Small intestine (tissue), 7 donors: ENCODE measurements at regions not wholly inside any gene's neighbourhood (a gene's known extent, or its start where the extent isn't known, plus 50 kb on each side); places are given as distances from the start of the nearest gene placed in this dataset.

Experiments
- DNase-seq, 2 donors: peaks; one replicate each; pipeline versions ENCODE4 v3.0.0 to v3.0.0-alpha.2; 2013
- FAIRE-seq: peaks from 2 replicates; lab custom pipeline; 2012; peaks lifted over from hg19 to GRCh38; lab: Jason Lieb, UNC
- H3K27ac ChIP-seq, 3 donors: one replicate each; pipeline ENCODE4 v1.5.1; 2013; ENCODE audit warnings: low read length in 2 of 3, mild to moderate bottlenecking in 2 of 3, control low read depth in 1 of 3, inconsistent platforms in 1 of 3, low read depth in 1 of 3, moderate library complexity in 1 of 3
- H3K27me3 ChIP-seq, 3 donors: one replicate each; pipeline ENCODE4 v1.6.1; 2013; ENCODE audit warnings: low read length in 3 of 3, inconsistent platforms in 1 of 3; ENCODE audit not compliant: control insufficient read depth in 3 of 3, insufficient read depth in 3 of 3
- H3K36me3 ChIP-seq, 3 donors: one replicate each; pipeline ENCODE4 v1.6.1; 2013; ENCODE audit warnings: low read length in 3 of 3, inconsistent platforms in 1 of 3, low read depth in 1 of 3, mild to moderate bottlenecking in 1 of 3, moderate library complexity in 1 of 3; ENCODE audit not compliant: control insufficient read depth in 3 of 3, insufficient read depth in 2 of 3
- H3K4me1 ChIP-seq, 3 donors: one replicate each; pipeline ENCODE4 v1.6.1; 2013; ENCODE audit warnings: low read length in 2 of 3, inconsistent platforms in 1 of 3, low read depth in 1 of 3, mild to moderate bottlenecking in 1 of 3, moderate library complexity in 1 of 3; ENCODE audit not compliant: control insufficient read depth in 3 of 3, insufficient read depth in 2 of 3
- H3K4me3 ChIP-seq, 3 donors: one replicate each; pipeline ENCODE4 v1.5.1; 2013; ENCODE audit warnings: low read length in 3 of 3, control low read depth in 1 of 3, inconsistent platforms in 1 of 3, low read depth in 1 of 3, mild to moderate bottlenecking in 1 of 3, moderate library complexity in 1 of 3
- H3K9me3 ChIP-seq, 2 donors: one replicate each; pipeline ENCODE4 v1.6.1; 2013; ENCODE audit warnings: low read depth in 1 of 2, low read length in 1 of 2; ENCODE audit not compliant: control insufficient read depth in 2 of 2, insufficient read depth in 1 of 2
- WGBS, 3 donors: extraction: QIAGEN DNeasy Blood & Tissue Kit; methylation state at CpG; one replicate each; pipeline ENCODE4 v1.1.7; 2013; 5-methylcytosine and 5-hydroxymethylcytosine counted together
- donor health status: healthy with polysubstance abuse.
- donor health status: control.
- donor health status: control.
- donor health status: Bipolar disorder and iron deficiency.
- donor health status: healthy.

DNA sequence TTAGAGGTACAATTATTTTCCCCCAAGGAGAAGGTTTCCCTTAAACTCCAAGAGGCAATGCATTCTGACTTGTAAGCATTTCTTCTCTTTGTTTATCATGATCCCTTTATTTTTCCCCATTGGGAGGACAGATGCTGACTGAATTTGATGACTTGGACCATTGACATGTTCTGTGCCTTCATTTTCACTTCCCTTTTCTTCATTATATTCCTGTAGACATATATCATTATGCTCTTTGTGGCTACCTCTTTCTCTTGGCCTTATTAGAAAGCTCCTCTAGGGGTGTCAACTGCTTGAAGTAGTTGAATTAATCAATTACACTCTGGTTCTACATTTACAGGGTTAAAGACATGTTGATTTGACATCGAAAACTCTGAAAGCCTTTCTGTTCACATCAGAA is 330.0 kb upstream of the DCC start:
- no peak for FAIRE-seq
- WGBS, 3 donors = 75 to 88% (median 77%) methylated on average over 1 of the region's 1 CpG
- Histone ChIP-seq H3K4me3 (no peak overlapping the region), H3K36me3 (no peaks in the 10 kb centered on the region), H3K4me1 (no peaks in the 10 kb centered on the region), H3K9me3 (no peaks in the 10 kb centered on the region), H3K27ac (no peak overlapping the region), H3K27me3 (no peaks in the 10 kb centered on the region)
- DNase-seq = no peak

DNA sequence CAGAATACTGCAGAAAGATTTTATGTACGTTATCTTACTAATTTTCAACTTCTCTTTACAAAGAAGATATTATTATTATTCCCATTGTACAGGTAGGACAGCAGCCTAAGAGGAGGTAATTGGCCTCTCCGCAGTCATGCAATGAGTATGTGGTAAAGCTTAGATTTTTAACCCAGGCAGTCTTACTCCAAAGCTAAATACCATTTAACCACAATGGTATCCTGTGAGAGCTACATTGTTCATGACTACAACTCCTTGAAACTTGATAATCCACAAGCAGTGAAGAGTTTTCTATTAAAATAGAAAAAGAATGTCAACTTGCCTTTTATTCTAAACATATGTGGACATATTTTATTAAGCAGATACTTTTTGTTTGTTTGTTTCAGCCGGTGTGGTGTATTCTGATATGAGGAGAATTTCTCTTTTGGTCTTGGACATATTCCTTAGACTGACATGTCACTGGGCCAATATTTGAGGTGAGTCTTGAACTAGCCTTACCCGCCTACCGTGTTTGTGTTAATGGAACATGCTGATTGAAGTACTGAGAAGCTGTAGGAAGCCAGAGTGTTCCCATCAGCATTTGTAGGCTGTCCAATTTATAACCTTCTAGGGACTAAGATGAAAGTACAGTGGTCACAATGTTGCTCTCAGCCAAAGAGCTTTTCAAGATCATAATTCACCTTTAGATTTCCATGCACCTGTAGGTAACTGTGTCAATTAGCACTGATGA is 293.9 kb upstream of the DCC start:
- FAIRE-seq (no peak), DNase-seq (no peak)
- Histone ChIP-seq H3K4me3 (no peak overlapping the region), H3K27ac (no peak overlapping the region), H3K4me1 (no peaks in the 10 kb centered on the region), H3K27me3 (no peaks in the 10 kb centered on the region), H3K9me3 (no peaks in the 10 kb centered on the region), H3K36me3 (no peaks in the 10 kb centered on the region)
- WGBS, 3 donors = 75 to 83% (median 79%) methylated on average over 5 of the region's 5 CpGs

DNA sequence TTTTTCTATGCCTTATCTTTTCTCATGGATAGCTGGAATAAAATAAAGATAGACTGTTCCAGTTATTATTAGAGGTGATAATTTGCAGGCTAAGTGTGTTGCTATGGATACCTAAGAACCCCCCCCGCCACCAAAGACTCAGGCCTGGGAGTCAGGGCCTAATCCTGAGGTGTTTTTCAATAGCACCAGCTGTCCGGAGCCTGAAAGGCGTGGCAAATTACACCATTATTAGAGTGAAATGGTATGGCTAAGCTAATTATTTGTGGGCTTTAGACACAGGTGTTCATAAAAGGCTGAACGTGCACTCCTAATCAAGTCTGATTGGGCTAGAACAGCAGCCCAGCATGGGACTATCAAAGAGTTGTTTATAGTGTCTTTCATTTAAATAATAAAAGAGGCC is 293.2 kb upstream of the DCC start:
- no peaks in the 10 kb centered on the region for H3K4me1 ChIP-seq
- no peaks in the 10 kb centered on the region for H3K27me3 ChIP-seq
- H3K9me3 ChIP-seq = no peaks in the 10 kb centered on the region
- H3K4me3 ChIP-seq = no peak overlapping the region
- 30 to 66% (median 48%) methylated on average over 4 of the region's 4 CpGs for WGBS, 3 donors
- no peak overlapping the region for H3K27ac ChIP-seq
- FAIRE-seq (no peak), DNase-seq (no peak)
- no peaks in the 10 kb centered on the region for H3K36me3 ChIP-seq

DNA sequence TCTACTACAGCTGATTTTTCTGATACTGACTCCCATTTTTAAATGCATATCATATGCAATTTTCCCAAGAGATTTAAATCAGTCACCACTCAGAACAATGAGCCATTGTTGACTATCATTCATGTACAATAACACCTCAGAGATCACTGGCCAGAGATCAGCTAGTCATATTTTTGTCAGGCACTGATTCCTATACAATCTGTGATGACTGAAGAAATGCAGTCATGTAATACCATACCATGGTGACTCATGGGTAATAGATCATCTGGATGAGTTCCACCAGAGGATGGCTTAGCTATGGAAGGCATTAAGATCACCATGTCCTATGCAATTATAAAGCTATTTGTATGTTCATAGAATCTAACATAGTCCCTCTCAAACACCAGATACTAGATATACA is 285.7 kb upstream of the DCC start:
- FAIRE-seq = no peak
- no peaks in the 10 kb centered on the region for H3K36me3 ChIP-seq

DNA sequence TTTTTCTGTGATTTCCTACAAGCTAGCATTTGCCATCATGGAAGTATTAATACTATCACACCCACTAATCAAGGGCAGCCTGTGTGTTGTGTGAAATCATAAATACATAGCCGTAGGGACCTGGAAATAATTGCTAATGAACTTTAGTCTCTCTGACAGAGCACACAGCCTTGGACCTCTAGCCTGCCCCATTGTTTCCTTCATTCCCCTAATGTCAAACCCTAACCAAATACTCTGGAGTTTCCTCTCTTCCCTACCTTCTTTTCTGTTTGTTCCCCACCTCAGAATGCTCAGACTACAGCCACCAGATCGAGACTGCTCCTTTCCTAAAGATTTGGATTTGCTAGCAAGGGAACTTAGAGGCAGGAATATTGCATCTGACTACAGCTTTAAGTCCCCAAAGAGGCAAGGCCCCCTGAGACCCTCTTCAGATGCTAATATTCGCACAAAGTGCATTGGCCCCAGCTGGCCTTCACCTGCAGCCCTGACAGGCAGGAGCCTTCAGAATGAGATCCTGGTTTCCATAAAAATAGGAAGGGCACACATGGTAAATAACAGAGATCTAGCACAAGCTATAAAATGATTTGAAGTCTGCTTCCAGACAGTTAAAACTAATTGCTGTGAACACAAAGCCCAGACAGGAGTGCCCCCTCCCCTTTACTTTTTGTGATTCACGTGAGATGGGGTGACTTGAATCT is 279.2 kb upstream of the DCC start:
- Histone ChIP-seq H3K36me3 (no peaks in the 10 kb centered on the region), H3K27me3 (peaks cover 0 to 2% (median 0%) of the 10 kb centered on the region in 3 donors), H3K9me3 (peaks cover 0 to 4% of the 10 kb centered on the region in 2 donors), H3K27ac (peak overlapping the region in 1 of 3 donors; percentile 15), H3K4me1 (peaks cover 0 to 6% (median 0%) of the 10 kb centered on the region in 3 donors), H3K4me3 (no peak overlapping the region)
- peak in 1 of 2 donors; percentile 37 for DNase-seq
- 14 to 28% (median 15%) methylated on average over 4 of the region's 4 CpGs for WGBS, 3 donors
- FAIRE-seq = no peak

More for the DNA sequence above, 285.7 kb upstream of the DCC start:
- peaks cover 0 to 4% of the 10 kb centered on the region in 2 donors for H3K9me3 ChIP-seq
- no peaks in the 10 kb centered on the region for H3K4me1 ChIP-seq
- H3K4me3 ChIP-seq = no peak overlapping the region
- H3K27ac ChIP-seq = no peak overlapping the region
- H3K27me3 ChIP-seq = no peaks in the 10 kb centered on the region
- no peak for DNase-seq

DNA sequence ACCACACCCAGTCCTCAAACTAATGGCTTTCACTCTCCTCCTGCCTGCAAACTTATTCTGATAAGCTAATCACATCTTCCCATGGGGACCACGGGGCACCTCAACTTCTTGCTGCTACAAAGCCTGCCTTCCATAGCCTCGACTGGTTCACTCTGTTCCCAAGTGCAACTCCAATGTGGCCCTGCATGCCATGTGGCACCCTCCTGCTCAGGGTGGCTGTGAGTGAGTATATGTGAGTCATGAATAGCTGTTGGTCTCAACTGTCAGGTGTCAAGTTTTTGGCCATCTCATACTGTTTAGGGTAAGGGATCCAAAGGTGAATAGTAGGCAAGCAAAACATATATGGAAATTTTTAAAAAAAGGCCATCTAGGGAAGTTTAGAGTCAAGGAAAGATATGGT is 276.1 kb upstream of the DCC start:
- Histone ChIP-seq H3K4me3 (no peak overlapping the region), H3K27ac (no peak overlapping the region), H3K4me1 (peaks cover 0 to 6% (median 0%) of the 10 kb centered on the region in 3 donors), H3K27me3 (peaks cover 0 to 2% (median 0%) of the 10 kb centered on the region in 3 donors), H3K36me3 (no peaks in the 10 kb centered on the region), H3K9me3 (peaks cover 0 to 4% of the 10 kb centered on the region in 2 donors)
- 29 to 51% (median 30%) methylated on average over 2 of the region's 2 CpGs for WGBS, 3 donors
- DNase-seq = no peak
- FAIRE-seq = no peak

DNA sequence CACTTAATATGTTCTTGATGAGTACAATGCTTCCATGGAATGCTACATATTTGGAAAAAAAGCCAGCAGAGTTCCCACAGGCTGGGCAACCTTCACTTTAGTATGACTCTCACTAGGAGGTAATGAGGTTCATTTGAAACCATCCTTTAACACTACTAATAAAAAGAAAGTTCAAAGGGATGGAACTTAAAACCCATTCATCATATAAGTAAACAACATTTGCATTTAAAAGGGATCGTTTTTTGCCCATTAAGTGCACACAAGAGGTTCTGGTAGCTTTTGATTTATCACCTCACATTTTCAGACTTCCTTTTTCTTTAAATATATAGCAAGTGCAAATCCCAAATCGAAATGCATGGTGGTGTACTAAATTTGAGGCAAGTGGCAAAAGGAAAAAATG is 270.8 kb upstream of the DCC start:
- Histone ChIP-seq H3K4me3 (no peak overlapping the region), H3K27me3 (no peaks in the 10 kb centered on the region), H3K36me3 (no peaks in the 10 kb centered on the region), H3K4me1 (peaks cover 0 to 4% (median 0%) of the 10 kb centered on the region in 3 donors), H3K9me3 (peaks cover 0 to 7% of the 10 kb centered on the region in 2 donors), H3K27ac (no peak overlapping the region)
- DNase-seq (no peak), FAIRE-seq (no peak)
- WGBS, 3 donors = 15 to 34% (median 20%) methylated on average over 2 of the region's 2 CpGs

DNA sequence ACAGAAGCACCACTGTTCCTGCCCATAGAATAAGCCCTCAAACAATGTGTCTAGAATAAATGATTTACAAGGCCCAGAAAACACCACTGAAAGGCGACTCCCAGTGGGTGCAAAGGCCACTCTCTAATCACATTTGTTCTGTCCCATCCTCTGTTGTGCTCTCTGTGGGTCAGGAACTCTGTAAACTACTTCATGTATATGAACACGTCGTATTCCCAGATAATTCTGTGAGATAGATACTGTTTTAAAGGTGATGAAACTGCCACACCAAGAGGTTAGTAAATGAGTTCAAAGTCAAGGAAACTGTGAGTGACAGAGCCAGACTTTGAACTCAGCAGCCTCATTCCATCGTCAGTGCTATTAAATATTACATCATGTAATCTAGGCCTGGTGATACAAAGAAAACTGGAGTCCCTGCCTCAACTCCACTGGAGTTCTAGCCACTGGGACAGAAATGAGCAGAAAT is 269.7 kb upstream of the DCC start:
- Histone ChIP-seq H3K36me3 (no peaks in the 10 kb centered on the region), H3K4me3 (no peak overlapping the region), H3K9me3 (peaks cover 0 to 7% of the 10 kb centered on the region in 2 donors), H3K27me3 (no peaks in the 10 kb centered on the region), H3K4me1 (peaks cover 0 to 4% (median 0%) of the 10 kb centered on the region in 3 donors), H3K27ac (peak overlapping the region in 1 of 3 donors; percentile 69)
- DNase-seq (peak; percentile 17 to 77), FAIRE-seq (no peak)
- 13 to 39% (median 25%) methylated on average over 4 of the region's 4 CpGs for WGBS, 3 donors
